Naive B cell (primary cell): ENCODE measurements at regions not wholly inside any gene's neighbourhood (a gene's known extent, or its start where the extent isn't known, plus 50 kb on each side); places are given as distances from the start of the nearest gene placed in this dataset.

Experiments
- ATAC-seq, 2 donors: fragments of 150-1000 bp; cut with Tn5 transposase; 2 replicates each; pipeline ENCODE4 v1.10.0; 2021; ENCODE audit warnings: low read depth in 2 of 2, mild to moderate bottlenecking in 2 of 2, moderate library complexity in 2 of 2
- DNase-seq: peaks from one replicate; pipeline ENCODE4 v3.0.0; 2022
- H3K27ac Mint-ChIP-seq, 6 donors: one replicate each; pipeline ENCODE4 v1.8.0; 2020 to 2022; ENCODE audit warnings: mild to moderate bottlenecking in 6 of 6, mixed read lengths in 6 of 6, moderate library complexity in 5 of 6, inconsistent platforms in 2 of 6
- H3K27me3 Mint-ChIP-seq, 3 donors: one replicate each; pipeline ENCODE4 v1.8.0; 2021 to 2022; ENCODE audit warnings: mixed read lengths in 3 of 3, mild to moderate bottlenecking in 1 of 3
- H3K36me3 Mint-ChIP-seq, 2 donors: one replicate each; pipeline ENCODE4 v1.8.0; 2020 to 2022; ENCODE audit warnings: mixed read lengths in 2 of 2, inconsistent platforms in 1 of 2, mild to moderate bottlenecking in 1 of 2
- H3K4me1 Mint-ChIP-seq, 3 donors: one replicate each; pipeline ENCODE4 v1.8.0; 2020 to 2022; ENCODE audit warnings: mixed read lengths in 3 of 3, inconsistent platforms in 1 of 3, mild to moderate bottlenecking in 1 of 3, moderate library complexity in 1 of 3
- H3K4me3 Mint-ChIP-seq, 8 donors: one replicate each; pipeline ENCODE4 v1.8.0; 2020 to 2022; ENCODE audit warnings: mild to moderate bottlenecking in 8 of 8, mixed read lengths in 8 of 8, moderate library complexity in 8 of 8, inconsistent platforms in 2 of 8
- H3K9me3 Mint-ChIP-seq, 7 donors: one replicate each; pipeline ENCODE4 v1.8.0; 2020 to 2022; ENCODE audit warnings: mixed read lengths in 7 of 7, mild to moderate bottlenecking in 5 of 7, inconsistent platforms in 2 of 7, moderate library complexity in 1 of 7

DNA sequence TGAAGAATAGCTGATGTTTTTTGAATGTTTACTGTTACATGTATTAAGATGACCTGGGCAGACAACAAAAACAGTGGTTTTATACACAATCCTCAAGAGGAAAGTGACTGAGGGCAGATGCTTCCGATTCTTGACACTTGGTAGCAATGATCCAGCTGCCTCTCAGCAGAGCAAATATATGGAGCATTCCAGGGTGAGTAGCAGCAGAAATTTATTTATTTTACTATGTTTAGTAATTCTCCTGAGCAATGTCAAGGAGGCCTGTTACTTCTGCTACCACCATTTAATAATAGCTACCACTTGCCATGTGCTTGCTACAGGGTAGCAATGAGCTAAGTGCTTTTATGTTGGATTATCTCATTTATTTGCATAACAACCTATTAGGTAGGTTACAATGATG, 69.1 kb upstream of the NR3C1 start:
- no peak for ATAC-seq
- H3K9me3 Mint-ChIP-seq: peaks cover 0 to 1% (median 0%) of the 10 kb centered on the region in 7 donors
- no peak overlapping the region for H3K27ac Mint-ChIP-seq

DNA sequence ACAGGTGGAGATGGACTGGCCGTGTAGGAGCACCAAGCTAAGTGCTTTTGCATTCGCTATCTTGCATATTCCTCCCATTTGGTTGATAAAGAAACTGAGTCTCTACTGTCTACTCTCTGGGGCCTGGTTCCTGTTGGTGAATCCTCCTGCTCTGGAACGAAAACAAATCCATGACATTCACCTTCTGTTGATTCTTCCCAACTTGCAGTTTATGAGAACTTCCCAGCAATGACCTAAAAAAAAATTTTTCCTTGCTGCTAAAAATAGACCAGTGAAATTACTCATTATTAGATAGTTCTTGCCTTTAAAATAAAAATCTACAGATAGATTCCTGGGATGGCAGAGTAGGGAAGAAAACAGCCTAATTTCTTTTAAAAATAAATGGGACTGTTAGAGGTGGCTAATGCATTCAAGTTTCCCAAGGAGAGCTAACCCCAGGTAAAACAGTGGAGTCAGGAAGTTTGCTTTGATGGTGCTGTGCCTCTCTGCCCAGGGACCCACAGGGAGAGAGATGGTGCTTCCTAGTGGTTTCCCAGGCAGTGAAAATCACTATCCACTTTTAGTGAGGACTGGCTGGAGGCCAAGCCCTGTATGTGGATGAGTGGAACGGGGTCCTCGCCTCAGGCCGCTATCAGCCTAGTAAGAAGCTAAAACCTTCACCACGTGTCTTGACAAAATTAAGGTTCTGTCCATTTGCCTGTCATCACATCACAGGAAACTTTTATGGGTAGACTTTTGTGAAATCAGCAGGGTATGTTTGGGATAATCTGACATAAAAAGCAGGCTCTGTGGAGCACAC, 68.4 kb upstream of the NR3C1 start:
- Mint-ChIP-seq H3K27me3 (no peaks in the 10 kb centered on the region), H3K36me3 (no peaks in the 10 kb centered on the region), H3K9me3 (peaks cover 0 to 1% (median 0%) of the 10 kb centered on the region in 7 donors), H3K27ac (no peak overlapping the region), H3K4me3 (no peak overlapping the region), H3K4me1 (no peaks in the 10 kb centered on the region)
- DNase-seq (no peak), ATAC-seq (no peak)

More for the DNA sequence above, 69.1 kb upstream of the NR3C1 start:
- no peak overlapping the region for H3K4me3 Mint-ChIP-seq
- DNase-seq: no peak
- no peaks in the 10 kb centered on the region for H3K27me3 Mint-ChIP-seq
- H3K4me1 Mint-ChIP-seq: no peaks in the 10 kb centered on the region
- H3K36me3 Mint-ChIP-seq: no peaks in the 10 kb centered on the region

DNA sequence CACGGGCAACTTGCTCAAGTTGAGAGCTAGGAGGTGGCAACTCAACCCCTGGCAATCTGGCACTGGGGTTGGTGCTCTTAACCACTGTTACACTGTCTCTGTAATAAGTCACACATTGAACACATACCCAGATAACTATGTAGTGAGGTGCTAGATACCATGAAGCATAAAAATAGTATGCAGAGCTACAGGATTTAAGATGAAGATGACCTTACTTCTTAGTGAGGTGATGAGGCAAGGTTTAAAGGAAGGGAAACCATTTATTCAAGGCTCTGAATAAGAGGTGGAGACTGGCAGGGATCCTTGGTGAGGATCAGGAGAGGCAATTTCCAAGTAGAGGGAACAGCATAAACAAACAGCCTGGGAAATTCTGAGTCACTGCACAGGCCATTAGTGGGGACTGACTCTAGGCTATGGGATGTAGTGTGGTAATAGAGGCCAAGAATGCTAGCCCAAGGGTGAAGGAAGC, 67.6 kb upstream of the NR3C1 start:
- Mint-ChIP-seq H3K36me3 (no peaks in the 10 kb centered on the region), H3K4me3 (no peak overlapping the region), H3K4me1 (no peaks in the 10 kb centered on the region), H3K27me3 (no peaks in the 10 kb centered on the region), H3K9me3 (peaks cover 0 to 1% (median 0%) of the 10 kb centered on the region in 7 donors), H3K27ac (peak overlapping the region in 1 of 6 donors; percentile 55)
- no peak for ATAC-seq
- DNase-seq: no peak

DNA sequence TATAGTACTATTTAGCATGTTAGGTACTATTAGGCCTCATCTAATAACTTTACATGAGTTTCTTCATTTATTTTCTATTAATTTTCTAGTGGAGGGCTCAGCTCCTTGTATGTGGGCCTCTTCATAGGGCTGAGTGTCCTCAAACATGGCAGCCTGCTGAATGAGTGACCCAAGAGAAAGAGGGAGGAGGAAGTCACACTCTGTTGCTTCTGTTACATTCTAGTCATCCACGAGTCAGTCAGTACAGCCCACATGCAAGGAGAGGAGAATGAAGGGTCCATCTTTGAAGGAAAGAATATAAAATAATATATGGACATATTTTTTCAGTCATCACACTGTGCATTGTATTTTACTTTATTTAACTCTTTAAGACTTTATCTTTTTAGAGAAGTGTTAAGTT, 66.6 kb upstream of the NR3C1 start:
- Mint-ChIP-seq H3K4me3 (no peak overlapping the region), H3K27me3 (no peaks in the 10 kb centered on the region), H3K27ac (no peak overlapping the region), H3K9me3 (peaks cover 0 to 4% (median 0%) of the 10 kb centered on the region in 7 donors), H3K36me3 (no peaks in the 10 kb centered on the region), H3K4me1 (no peaks in the 10 kb centered on the region)
- DNase-seq: no peak
- no peak for ATAC-seq

DNA sequence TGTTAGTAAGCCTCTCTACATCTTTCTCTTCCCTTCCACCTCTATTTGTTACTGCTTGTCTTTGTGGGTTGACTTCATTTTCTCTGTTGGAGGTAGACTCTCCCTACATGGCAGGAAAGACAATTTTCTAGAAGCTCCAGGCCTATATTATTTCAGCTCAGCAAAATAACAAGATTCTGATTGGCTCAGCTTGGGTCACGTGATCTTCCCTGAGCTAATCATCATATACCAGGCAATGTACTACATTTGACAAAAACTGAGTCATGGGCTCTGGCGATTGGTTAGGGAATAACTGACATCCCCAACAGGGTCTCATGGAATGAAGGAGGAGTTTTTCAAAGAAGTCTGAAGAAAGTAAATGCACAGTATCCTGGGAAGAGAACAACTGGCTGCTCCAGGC, 65.6 kb upstream of the NR3C1 start:
- no peak for ATAC-seq
- no peak overlapping the region for H3K4me3 Mint-ChIP-seq
- no peak for DNase-seq
- no peaks in the 10 kb centered on the region for H3K27me3 Mint-ChIP-seq
- peaks cover 0 to 4% (median 0%) of the 10 kb centered on the region in 7 donors for H3K9me3 Mint-ChIP-seq
- H3K36me3 Mint-ChIP-seq: no peaks in the 10 kb centered on the region
- no peaks in the 10 kb centered on the region for H3K4me1 Mint-ChIP-seq
- H3K27ac Mint-ChIP-seq: no peak overlapping the region

DNA sequence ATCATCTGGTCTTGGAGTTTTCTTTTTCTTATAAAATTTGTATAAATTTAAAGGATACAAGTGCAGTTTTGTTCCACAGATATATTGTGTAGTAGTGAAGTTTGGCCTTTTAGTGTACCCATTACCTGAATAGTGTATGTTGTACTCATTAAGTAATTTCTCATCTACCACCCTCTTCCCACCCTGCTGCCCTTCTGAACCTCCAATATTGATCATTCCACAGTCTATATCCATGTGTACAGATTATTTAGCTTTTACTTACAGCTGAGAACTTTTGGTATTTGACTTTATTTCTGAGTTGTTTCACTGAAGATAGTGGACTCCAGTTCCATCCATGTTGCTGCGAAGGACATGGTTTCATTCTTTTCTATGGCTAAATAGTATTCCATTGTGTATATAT, 63.1 kb upstream of the NR3C1 start:
- ATAC-seq: no peak
- Mint-ChIP-seq H3K4me3 (no peak overlapping the region), H3K27me3 (no peaks in the 10 kb centered on the region), H3K4me1 (no peaks in the 10 kb centered on the region), H3K36me3 (no peaks in the 10 kb centered on the region), H3K27ac (no peak overlapping the region), H3K9me3 (peaks cover 0 to 4% (median 0%) of the 10 kb centered on the region in 7 donors)
- DNase-seq: no peak

DNA sequence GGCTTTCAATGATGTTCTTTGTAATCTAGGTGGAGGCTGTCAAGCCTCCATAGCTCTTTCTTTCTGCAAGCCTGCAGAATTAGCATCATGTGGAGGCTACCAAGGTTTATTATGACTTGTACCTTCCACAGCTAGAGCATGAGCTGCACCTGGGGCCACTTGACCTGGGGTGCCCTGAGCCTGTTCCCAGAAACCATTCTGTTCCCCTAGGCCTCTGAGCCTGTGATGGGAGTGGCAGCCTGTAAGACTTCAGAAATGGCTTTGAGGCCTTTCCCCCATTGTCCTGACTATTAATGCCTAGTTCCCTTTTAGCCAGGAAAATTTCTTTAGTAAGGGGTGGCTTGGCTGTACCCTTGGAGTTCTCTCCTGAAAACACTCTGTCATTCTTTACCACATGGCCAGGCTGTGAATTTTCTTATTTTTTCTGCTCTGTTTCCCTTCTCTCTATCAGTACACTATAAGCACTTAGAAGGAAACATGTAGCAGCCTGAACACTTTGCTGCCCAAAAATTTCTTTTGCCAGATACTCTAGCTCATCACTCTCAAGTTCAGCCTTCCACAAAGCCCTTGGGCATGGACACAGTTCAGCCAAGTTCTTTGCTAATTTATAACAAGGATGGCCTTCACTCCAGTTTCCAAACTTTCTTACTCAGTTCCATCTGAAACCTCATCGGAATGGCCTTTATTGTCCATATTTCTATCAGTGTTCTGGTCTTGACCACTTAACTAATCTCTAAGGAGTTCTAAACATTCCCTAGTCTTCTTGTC, 61.4 kb upstream of the NR3C1 start:
- no peaks in the 10 kb centered on the region for H3K27me3 Mint-ChIP-seq
- H3K9me3 Mint-ChIP-seq: peaks cover 0 to 4% (median 0%) of the 10 kb centered on the region in 7 donors
- no peak overlapping the region for H3K4me3 Mint-ChIP-seq
- ATAC-seq (no peak), DNase-seq (no peak)
- no peaks in the 10 kb centered on the region for H3K36me3 Mint-ChIP-seq
- H3K27ac Mint-ChIP-seq: no peak overlapping the region
- H3K4me1 Mint-ChIP-seq: no peaks in the 10 kb centered on the region

DNA sequence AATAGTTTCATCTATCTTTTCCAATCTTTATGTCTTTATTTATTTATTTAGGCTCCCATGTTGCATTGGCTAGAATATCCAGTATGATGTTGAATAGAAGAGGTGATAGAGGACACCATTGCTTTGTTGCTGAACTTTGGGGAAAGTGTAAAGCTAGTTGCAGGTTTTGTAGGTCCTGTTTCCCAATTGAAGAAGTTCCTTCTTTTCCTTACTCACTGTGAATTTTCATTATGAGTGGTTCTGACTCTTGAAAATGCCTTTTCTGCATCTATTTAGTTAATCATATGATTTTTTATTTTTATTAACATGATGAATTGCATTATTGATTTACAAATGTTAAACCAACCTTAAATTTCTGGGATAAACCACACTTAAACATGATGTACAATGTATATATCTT, 58.9 kb upstream of the NR3C1 start:
- H3K4me1 Mint-ChIP-seq: no peaks in the 10 kb centered on the region
- H3K27ac Mint-ChIP-seq: no peak overlapping the region
- ATAC-seq (no peak), DNase-seq (no peak)
- no peaks in the 10 kb centered on the region for H3K27me3 Mint-ChIP-seq
- H3K4me3 Mint-ChIP-seq: no peak overlapping the region
- H3K9me3 Mint-ChIP-seq: peaks cover 0 to 4% (median 0%) of the 10 kb centered on the region in 7 donors
- no peaks in the 10 kb centered on the region for H3K36me3 Mint-ChIP-seq

DNA sequence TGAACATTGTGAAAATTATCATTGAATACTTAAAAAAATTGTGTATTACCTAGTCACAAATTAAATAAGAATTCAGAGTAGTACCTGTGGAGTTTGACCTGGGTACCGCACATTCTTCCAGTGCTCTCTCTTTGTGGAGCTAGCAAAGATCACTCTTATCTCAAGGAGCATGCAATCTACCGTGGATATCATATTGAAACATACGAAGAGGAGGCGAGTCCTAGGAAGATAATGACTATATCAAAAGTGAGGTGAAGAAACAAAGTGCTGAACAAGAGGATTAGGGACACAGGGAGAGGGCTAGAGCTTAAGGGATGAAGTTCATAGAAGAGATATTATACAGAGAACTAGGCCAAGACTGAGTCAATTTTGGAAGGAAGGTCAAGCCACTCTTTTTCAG, 55.9 kb upstream of the NR3C1 start:
- DNase-seq: no peak
- no peak for ATAC-seq
- Mint-ChIP-seq H3K9me3 (no peaks in the 10 kb centered on the region), H3K36me3 (no peaks in the 10 kb centered on the region), H3K27me3 (no peaks in the 10 kb centered on the region), H3K4me1 (peaks cover 0 to 2% (median 0%) of the 10 kb centered on the region in 3 donors), H3K4me3 (no peak overlapping the region), H3K27ac (no peak overlapping the region)

DNA sequence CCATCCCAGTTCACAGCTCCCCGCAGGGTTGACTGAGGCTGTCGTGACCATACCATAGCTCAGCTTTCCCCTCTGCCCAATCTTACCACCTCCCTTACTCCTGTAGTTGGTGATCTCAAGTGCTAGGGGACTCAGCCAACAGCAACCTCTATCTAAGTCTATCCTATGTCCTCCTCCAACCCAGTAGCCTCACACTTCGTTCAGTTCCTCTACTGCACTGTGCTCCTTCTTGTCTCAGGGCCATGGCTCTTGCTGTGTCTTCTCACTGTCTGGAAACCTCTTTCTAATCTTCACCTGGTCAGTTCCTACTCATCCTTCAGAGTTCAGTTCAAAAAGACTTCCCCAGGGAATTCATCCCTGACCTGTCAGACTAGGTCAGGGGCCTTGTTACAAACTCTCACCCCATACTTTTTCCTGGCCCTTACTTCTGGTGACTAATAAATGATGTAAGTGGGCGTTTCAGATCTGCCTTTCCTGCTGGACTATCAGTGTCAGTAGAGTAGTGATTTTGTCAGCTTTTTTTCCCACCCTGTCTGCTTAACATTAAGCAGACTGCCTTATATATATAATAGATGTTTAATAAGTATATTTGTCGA, 53.6 kb upstream of the NR3C1 start:
- no peaks in the 10 kb centered on the region for H3K36me3 Mint-ChIP-seq
- peaks cover 5 to 19% (median 9%) of the 10 kb centered on the region in 3 donors for H3K4me1 Mint-ChIP-seq
- ATAC-seq (no peak), DNase-seq (no peak)
- peaks cover 0 to 4% (median 0%) of the 10 kb centered on the region in 7 donors for H3K9me3 Mint-ChIP-seq
- H3K4me3 Mint-ChIP-seq: peak overlapping the region in 1 of 8 donors; percentile 36
- H3K27ac Mint-ChIP-seq: peak overlapping the region in 2 of 6 donors; percentile 12 to 35
- H3K27me3 Mint-ChIP-seq: no peaks in the 10 kb centered on the region

DNA sequence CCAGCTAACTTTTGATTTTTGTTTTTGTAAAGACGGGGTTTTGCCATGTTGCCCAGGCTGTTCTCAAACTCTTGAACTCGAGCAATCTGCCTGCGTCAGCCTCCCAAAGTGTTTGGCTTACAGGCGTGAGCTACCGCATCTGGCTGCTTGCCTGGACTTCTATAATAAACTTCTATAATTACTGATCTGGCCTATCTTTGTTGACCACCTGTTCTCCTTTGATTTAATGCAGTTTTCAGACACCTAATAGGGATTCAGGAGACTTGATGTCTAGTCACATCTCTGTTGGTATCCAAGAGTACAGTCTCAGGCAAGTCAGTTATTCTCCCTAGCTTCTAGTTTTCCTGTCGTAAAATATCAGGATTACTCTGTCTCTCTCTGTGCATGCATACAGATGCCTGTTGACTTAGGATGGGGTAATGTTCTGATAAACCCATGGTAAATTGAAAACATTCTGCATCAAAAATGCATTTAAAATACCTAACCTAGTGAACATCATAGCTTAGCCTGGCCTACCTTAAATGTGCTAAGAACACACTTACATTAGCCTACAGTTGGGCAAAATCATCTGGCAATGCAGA, 51.5 kb upstream of the NR3C1 start:
- Mint-ChIP-seq H3K9me3 (peaks cover 0 to 4% (median 0%) of the 10 kb centered on the region in 7 donors), H3K4me3 (no peak overlapping the region), H3K27ac (no peak overlapping the region), H3K4me1 (peaks cover 5 to 19% (median 9%) of the 10 kb centered on the region in 3 donors), H3K36me3 (no peaks in the 10 kb centered on the region), H3K27me3 (no peaks in the 10 kb centered on the region)
- ATAC-seq (no peak), DNase-seq (no peak)

DNA sequence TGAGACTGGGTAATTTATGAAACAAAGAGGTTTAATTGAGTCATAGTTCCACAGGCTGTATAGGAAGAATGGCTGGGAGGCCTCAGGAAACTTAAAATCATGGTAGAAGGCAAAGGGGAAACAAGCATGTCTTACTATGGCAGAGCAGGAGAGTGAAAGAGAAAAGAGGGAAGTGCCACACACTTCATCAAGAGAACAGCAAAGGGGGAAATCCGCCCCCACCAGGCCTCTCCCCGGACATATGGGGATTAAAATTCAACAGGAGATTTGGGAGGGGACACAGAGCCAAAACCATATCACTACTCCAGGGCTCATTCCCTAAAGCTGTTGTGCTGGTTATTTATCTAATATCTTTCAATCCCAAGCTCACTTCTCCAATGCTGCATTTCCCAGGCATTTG, 50.2 kb upstream of the NR3C1 start:
- DNase-seq: peak; percentile 6
- Mint-ChIP-seq H3K36me3 (no peaks in the 10 kb centered on the region), H3K4me3 (peak overlapping the region in 1 of 8 donors; percentile 23), H3K27ac (peak overlapping the region in 1 of 6 donors; percentile 66), H3K4me1 (peaks cover 5 to 19% (median 9%) of the 10 kb centered on the region in 3 donors), H3K9me3 (peaks cover 0 to 4% (median 0%) of the 10 kb centered on the region in 7 donors), H3K27me3 (no peaks in the 10 kb centered on the region)
- ATAC-seq: peak; percentile 70 to 79
